ENCODE measurements at regions not wholly inside any gene's neighbourhood (a gene's known extent, or its start where the extent isn't known, plus 50 kb on each side); places are given as distances from the start of the nearest gene placed in this dataset.

GRCh38 chr13:90766386-90766902 is 581.0 kb upstream of the MIR17HG start:
- no peak for TF ChIP-seq CTCF (IDR thresholded peaks at IDR 0.05)
- TF ChIP-seq POLR2AphosphoS5 (IDR thresholded peaks at IDR 0.05): no peak

All from sigmoid colon (tissue), 4 donors.